Activated naive CD8-positive, alpha-beta T cell treated with anti-CD3 and anti-CD28 coated beads, Interleukin-2, amount 50 U/mL, for 24 hours (primary cell): ENCODE measurements at regions not wholly inside any gene's neighbourhood (a gene's known extent, or its start where the extent isn't known, plus 50 kb on each side); places are given as distances from the start of the nearest gene placed in this dataset.
A peak's percentile ranks its signal among the peaks of the same experiment; 100 is the strongest.

ENCODE experiments used
- ATAC-seq: fragments of 150-1000 bp; cut with Tn5 transposase; one replicate; pipeline ENCODE4 v1.10.0; 2021
- DNase-seq: peaks from one replicate; pipeline ENCODE4 v3.0.0; 2021
- H3K27ac Mint-ChIP-seq: one replicate; pipeline ENCODE4 v1.8.0; 2021; ENCODE audit warnings: mild to moderate bottlenecking, mixed read lengths
- H3K27me3 Mint-ChIP-seq: one replicate; pipeline ENCODE4 v1.8.0; 2021; ENCODE audit warnings: mixed read lengths
- H3K36me3 Mint-ChIP-seq: one replicate; pipeline ENCODE4 v1.8.0; 2021; ENCODE audit warnings: low read depth, mixed read lengths
- H3K4me1 Mint-ChIP-seq: one replicate; pipeline ENCODE4 v1.8.0; 2021; ENCODE audit warnings: mixed read lengths
- H3K4me3 Mint-ChIP-seq: one replicate; pipeline ENCODE4 v1.8.0; 2021; ENCODE audit warnings: mild to moderate bottlenecking, moderate library complexity, mixed read lengths
- H3K9me3 Mint-ChIP-seq: one replicate; pipeline ENCODE4 v1.8.0; 2021; ENCODE audit warnings: mixed read lengths

DNA sequence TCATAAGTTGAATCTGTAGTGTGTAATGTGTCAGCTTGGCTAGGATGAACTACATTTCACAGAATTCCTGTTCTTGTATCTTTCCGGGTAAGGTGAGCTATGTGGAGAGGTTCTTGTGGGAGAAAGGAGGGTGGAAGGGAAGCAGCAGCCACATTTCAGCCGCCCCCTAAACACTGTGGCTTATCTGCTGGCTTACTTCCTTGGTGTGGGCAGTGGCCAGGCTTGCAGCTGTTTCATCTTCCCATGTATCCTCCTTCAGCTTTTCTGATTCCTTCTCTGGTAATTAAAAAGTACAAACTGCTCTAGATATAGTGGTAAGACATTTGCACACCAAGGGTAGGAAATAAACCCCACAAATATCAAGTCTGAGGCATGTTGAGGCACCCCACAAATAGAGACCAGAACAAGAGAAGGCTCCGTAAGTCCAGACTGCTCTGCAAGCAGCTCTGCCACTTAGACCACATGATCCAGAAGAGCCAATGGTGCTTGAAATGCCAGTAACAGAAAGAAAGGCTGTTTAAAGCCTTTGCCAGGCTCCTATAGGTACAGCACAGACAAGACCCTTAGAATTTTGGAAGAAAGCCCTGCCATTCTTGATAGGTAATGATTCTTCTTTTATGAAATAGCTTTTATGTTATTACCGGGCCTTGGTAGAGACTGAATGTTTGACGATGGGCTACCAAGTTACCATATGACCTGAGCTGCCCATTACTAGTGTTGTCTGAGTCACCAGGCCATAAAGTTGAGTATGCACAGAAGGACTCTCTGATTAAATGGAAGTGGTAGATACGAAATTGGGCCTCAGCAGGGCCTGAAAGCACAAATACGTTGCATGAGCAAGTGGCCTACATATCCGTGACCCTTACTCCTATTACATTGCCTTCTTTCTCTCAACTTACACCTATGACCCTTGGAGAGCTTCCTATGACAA lies 215.0 kb upstream of the SGK1 start:
- Mint-ChIP-seq H3K27ac (no peak overlapping the region), H3K36me3 (no peaks in the 10 kb centered on the region), H3K27me3 (no peaks in the 10 kb centered on the region), H3K4me1 (peaks cover 30% of the 10 kb centered on the region), H3K4me3 (no peak overlapping the region), H3K9me3 (peaks cover 3% of the 10 kb centered on the region)
- ATAC-seq: no peak
- no peak for DNase-seq

DNA sequence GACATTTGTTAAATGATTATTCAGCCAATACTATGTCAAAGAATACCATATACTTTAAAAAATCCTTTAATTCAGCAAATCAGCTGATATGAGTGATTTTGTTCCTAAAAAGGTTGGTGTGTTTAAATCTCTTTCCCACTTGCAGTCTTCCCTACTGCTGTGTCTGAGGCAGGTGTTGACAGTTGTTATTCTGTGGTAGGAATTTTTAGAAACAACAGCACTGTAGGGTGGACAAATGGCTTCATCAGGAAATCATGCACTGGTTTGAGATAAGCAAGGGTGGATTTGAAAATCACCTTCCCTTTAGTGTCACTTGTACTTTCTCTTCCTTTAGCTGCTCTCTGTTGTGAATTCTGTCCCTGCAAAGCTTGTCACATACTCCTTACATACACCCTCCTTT lies 213.7 kb upstream of the SGK1 start:
- H3K9me3 Mint-ChIP-seq: peaks cover 3% of the 10 kb centered on the region

DNA sequence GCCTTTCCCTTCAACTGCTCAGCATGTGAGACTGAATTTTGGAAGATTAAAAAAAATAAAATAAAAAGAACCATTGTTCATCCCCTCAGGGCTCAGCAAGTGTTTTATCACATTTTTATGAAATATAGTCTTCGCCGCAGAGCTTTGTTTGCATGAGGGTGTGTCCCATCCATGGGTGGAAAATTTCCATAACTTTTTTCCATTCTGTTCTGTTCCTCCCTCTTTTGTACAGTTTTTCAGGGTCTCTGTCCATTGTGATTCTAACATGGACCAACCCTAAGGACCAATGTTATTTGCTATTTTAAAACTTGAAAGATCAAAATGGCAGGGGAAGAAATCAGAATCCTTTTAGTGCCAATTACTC lies 213.3 kb upstream of the SGK1 start:
- H3K36me3 Mint-ChIP-seq: no peaks in the 10 kb centered on the region
- DNase-seq (no peak), ATAC-seq (no peak)
- H3K9me3 Mint-ChIP-seq: peaks cover 3% of the 10 kb centered on the region
- H3K4me3 Mint-ChIP-seq: no peak overlapping the region
- H3K4me1 Mint-ChIP-seq: peaks cover 30% of the 10 kb centered on the region
- no peak overlapping the region for H3K27ac Mint-ChIP-seq
- H3K27me3 Mint-ChIP-seq: no peaks in the 10 kb centered on the region

More for the DNA sequence above, 213.7 kb upstream of the SGK1 start:
- H3K4me1 Mint-ChIP-seq: peaks cover 30% of the 10 kb centered on the region
- H3K36me3 Mint-ChIP-seq: no peaks in the 10 kb centered on the region
- H3K4me3 Mint-ChIP-seq: no peak overlapping the region
- DNase-seq (no peak), ATAC-seq (no peak)
- no peak overlapping the region for H3K27ac Mint-ChIP-seq
- H3K27me3 Mint-ChIP-seq: no peaks in the 10 kb centered on the region

DNA sequence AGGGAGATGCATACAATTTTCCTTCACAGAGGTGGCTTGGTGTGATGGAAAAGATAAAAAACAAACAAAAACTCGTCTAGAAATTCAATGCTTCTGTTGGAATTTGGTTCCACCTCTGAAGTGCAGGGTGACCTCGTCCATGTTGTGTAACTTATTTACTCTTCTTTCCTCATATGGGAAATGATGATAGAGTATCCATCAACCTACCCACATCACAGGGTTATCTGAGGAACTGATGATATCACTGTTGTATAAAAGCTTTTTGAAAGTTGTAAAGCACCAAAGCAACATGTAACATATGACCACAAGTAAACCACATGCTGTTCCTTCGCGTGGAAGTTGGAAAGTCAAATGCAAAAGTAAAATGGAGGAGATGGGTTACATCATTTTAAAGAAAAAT lies 212.0 kb upstream of the SGK1 start:
- DNase-seq: no peak
- H3K4me1 Mint-ChIP-seq: peaks cover 28% of the 10 kb centered on the region
- peak; percentile 43 for ATAC-seq

DNA sequence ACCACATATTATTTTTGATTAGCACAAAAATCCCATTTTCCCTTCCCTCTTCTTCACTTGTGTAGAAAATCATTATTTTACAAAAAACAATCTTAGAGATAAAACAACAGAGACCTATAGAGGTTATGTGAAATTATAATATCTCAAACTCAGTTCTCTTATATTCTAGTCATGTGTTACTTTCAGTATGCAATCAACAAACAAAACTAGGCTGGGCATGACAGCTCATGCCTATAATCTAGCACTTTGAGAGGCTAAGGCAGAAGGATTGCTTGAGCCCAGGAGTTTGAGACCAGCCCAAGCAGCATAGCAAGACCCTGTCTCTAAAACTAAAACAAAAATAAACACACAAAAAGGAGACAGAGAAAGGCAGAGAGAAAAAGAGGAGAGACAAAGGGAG lies 211.4 kb upstream of the SGK1 start:
- H3K4me1 Mint-ChIP-seq: peaks cover 27% of the 10 kb centered on the region
- no peak for ATAC-seq
- H3K27ac Mint-ChIP-seq: no peak overlapping the region
- H3K27me3 Mint-ChIP-seq: no peaks in the 10 kb centered on the region
- no peak overlapping the region for H3K4me3 Mint-ChIP-seq
- H3K9me3 Mint-ChIP-seq: peaks cover 3% of the 10 kb centered on the region
- DNase-seq: no peak
- no peaks in the 10 kb centered on the region for H3K36me3 Mint-ChIP-seq

More for the DNA sequence above, 212.0 kb upstream of the SGK1 start:
- Mint-ChIP-seq H3K9me3 (peaks cover 3% of the 10 kb centered on the region), H3K4me3 (no peak overlapping the region), H3K36me3 (no peaks in the 10 kb centered on the region), H3K27ac (no peak overlapping the region), H3K27me3 (no peaks in the 10 kb centered on the region)

DNA sequence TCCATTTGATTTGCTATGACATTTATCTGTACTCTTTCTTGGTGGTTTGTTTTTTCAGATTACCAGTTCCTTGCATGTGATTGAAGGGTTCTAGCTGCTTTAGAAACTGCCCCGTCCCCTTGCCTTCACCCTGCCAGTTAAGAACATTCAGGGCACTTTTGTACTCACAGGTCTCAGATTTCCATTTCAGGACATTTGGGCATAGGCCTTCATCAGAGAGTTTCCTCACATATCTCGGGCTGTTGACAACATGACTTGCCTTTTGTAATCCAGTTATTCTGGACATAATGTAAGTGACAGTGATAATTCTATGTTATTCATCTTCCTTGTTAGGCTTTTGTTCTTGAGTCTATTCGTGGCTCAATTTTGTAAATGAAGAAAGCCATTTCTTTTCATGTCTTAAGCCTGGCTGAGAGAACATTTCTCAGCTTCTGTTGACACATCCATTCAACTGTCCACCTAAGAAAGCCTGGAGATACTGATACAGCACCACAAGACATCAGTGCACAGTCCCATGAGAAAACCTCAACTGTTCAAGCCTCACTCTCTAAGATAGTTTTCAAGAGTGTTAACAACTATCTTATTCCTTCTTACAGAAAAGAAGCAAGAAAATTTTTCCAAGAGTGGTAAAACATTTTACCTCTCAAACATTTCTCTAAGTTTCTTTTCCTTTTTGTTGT lies 209.3 kb upstream of the SGK1 start:
- no peak overlapping the region for H3K27ac Mint-ChIP-seq
- H3K4me1 Mint-ChIP-seq: peaks cover 35% of the 10 kb centered on the region
- no peak overlapping the region for H3K4me3 Mint-ChIP-seq
- no peaks in the 10 kb centered on the region for H3K36me3 Mint-ChIP-seq
- DNase-seq: no peak
- no peak for ATAC-seq
- H3K27me3 Mint-ChIP-seq: no peaks in the 10 kb centered on the region
- H3K9me3 Mint-ChIP-seq: peaks cover 3% of the 10 kb centered on the region

DNA sequence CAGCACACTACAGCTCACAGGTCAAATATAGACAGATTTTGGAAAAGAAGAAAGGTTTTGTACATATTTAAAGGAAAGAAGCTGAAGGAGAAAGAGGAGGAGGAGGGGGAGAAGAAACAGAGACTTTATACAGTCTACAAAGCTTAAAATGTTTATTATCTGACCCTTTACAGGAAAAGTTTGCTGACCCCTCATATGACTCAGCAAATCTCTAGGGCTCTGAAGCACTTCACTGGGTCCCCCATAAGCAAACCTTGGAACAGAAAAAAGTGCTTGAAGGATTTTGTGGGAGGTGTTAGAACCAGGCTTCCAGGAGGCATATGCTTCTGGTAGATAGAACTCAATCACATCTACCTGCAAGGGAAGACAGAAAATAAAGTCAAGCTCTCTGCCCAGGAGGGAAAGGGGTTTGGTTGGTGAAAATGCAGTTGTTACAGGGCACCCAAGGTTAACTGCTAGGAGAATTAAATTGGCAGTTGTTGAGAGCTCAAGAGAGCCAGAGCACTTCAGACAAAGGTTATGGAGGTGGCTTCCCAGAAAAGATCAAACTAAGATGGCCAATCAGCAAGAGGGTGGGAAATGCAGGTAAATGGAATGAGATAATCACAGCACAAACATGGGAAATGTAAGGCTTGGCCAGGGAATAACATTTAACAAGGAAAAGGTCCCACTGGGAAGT lies 207.4 kb upstream of the SGK1 start:
- Mint-ChIP-seq H3K36me3 (no peaks in the 10 kb centered on the region), H3K27me3 (no peaks in the 10 kb centered on the region), H3K4me3 (no peak overlapping the region), H3K4me1 (peaks cover 39% of the 10 kb centered on the region), H3K9me3 (peaks cover 3% of the 10 kb centered on the region), H3K27ac (no peak overlapping the region)
- no peak for DNase-seq
- no peak for ATAC-seq

DNA sequence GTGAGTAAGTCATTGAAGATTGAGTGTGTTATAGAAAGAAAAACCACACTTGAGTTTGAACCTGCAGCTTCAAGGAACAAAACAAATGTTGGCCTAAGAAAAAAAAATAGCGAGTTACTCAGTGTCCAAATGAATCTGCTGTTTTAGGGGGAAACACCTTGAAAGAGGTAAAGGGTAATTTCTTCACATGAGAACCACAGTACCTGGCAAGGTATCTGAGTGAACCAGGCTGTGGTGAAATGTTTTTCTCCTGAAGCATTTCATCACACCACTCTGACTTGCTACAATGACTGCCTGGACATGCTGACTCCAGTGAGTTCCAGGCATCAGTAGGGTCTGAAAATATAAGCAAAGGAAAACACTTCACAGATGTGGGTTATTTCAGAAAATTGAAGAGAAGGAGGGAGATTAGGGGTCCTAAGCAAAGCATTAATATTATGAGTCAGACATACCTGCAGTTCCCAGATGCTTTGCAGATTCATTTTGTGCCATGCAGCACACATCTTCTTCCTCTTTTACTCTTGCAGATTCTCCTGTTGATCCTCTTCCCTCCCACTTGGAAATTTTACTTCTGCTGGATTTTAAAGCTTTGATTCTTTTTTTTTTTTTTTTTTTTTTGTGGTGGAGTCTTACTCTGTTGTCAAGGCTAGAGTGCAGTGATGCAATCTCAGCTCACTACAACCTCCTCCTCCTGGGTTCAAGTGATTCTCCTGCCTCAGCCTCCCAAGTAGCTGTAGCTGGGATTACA lies 206.2 kb upstream of the SGK1 start:
- Mint-ChIP-seq H3K36me3 (no peaks in the 10 kb centered on the region), H3K27ac (no peak overlapping the region), H3K27me3 (no peaks in the 10 kb centered on the region), H3K4me1 (peaks cover 39% of the 10 kb centered on the region), H3K9me3 (no peaks in the 10 kb centered on the region), H3K4me3 (no peak overlapping the region)
- no peak for DNase-seq
- ATAC-seq: no peak

DNA sequence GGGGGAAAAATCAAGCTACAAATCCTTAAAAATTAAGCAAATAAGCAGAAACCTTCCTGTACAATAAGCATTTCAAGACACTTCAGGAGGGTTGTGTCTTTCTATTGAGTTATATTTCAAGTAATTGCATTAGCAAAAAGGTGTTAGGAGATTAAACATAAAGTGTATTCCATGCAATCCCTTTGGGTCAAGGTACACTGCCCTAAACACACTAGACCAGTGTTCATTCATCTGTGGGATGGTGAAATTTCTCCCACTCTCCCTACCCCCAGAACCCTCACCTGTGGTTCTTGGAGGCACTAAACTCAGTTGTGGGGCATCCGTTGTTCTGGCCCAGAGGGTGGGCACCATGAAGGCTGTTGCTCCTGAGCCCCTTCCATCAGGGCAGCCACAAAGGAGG lies 205.1 kb upstream of the SGK1 start:
- Mint-ChIP-seq H3K4me1 (peaks cover 44% of the 10 kb centered on the region), H3K27me3 (no peaks in the 10 kb centered on the region), H3K9me3 (no peaks in the 10 kb centered on the region), H3K36me3 (no peaks in the 10 kb centered on the region), H3K27ac (no peak overlapping the region), H3K4me3 (no peak overlapping the region)
- no peak for DNase-seq
- ATAC-seq: no peak

DNA sequence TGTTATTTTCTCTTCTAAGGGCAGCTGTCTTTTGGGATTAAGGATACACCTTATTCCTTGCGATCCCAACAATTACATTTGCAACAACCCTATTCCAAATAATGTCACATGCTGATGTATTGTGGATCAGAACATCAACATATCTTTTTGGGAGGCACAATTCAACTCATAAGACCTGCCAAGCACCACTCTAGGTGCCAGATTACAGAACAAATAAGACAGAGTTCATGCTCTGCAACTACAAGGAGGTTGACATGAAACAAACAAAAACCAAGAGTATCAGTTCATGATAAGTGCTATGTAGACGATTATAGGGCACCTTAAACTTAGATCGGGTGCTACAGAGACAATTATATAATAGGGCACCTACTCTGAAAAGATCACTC lies 203.2 kb upstream of the SGK1 start:
- no peak for ATAC-seq
- Mint-ChIP-seq H3K36me3 (no peaks in the 10 kb centered on the region), H3K9me3 (no peaks in the 10 kb centered on the region), H3K4me3 (no peak overlapping the region), H3K27ac (no peak overlapping the region), H3K4me1 (peaks cover 50% of the 10 kb centered on the region), H3K27me3 (no peaks in the 10 kb centered on the region)
- no peak for DNase-seq

DNA sequence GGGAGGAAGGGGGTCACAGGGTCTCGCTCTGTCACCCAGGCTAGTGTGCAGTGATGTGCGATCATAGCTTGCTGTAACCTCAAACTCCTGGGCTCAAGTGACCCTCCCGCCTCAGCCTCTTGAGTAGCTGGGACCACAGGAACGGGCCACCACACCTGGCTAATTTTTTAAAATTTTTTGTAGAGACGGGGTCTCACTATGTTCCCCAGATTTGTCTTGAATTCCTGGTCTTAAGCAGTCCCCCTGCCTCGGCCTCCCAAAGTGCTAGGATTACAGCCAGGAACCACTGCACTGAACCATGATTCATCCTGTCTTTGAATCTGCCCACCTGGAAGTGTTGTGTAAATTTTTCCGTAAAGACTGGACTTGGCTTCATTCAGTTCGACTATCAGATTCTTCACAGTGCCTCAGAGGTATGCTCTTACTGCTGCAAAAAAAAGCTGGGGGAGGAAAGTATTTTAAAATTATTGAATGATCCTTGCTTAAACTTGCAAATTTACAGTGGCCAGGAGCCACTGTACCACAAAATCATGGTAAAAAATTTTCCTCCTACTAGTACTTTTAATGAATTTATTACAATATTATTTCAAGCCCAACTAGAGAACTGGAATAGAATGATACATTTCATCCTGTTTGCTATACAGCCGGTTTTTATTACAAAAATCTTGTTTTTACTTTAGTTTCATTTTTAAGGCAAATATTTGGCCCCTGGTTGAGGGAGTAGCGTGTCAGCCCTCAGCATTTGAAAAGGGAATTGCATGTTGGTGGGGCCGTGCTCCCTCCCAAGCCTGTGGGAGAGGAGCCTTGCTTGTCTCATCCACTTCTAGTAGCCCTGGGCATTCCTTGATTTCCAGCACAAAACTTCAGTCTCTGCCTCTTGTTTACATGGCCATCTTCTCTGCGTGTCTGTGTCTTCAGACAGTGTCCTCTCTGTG lies 202.5 kb upstream of the SGK1 start:
- no peaks in the 10 kb centered on the region for H3K9me3 Mint-ChIP-seq
- no peak for DNase-seq
- peaks cover 50% of the 10 kb centered on the region for H3K4me1 Mint-ChIP-seq
- no peak overlapping the region for H3K4me3 Mint-ChIP-seq
- no peaks in the 10 kb centered on the region for H3K27me3 Mint-ChIP-seq
- ATAC-seq: peak; percentile 44
- H3K27ac Mint-ChIP-seq: no peak overlapping the region
- H3K36me3 Mint-ChIP-seq: no peaks in the 10 kb centered on the region

DNA sequence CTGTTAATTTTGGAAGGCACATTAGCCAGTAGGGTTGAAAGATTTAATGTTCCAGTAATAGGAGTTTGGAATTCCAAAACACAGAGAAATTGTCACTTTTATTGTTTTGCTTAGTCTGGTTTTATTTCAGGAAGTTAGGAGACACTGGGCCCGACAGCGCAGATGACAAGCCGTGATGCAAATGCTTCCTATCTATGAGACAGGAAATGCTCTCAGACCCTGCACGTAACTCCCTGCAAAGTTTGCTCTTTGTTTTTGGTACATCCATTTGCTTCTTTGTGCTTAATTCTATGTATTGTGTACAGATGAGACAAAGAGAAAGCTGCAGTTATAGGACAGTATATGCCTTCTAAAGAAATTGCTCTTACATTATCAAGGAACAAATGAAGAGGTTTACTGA lies 201.6 kb upstream of the SGK1 start:
- peaks cover 45% of the 10 kb centered on the region for H3K4me1 Mint-ChIP-seq
- no peaks in the 10 kb centered on the region for H3K36me3 Mint-ChIP-seq
- H3K27ac Mint-ChIP-seq: peak overlapping the region; percentile 67
- ATAC-seq (peak; percentile 58), DNase-seq (peak; percentile 28)
- no peaks in the 10 kb centered on the region for H3K9me3 Mint-ChIP-seq
- peak overlapping the region; percentile 49 for H3K4me3 Mint-ChIP-seq
- H3K27me3 Mint-ChIP-seq: no peaks in the 10 kb centered on the region

DNA sequence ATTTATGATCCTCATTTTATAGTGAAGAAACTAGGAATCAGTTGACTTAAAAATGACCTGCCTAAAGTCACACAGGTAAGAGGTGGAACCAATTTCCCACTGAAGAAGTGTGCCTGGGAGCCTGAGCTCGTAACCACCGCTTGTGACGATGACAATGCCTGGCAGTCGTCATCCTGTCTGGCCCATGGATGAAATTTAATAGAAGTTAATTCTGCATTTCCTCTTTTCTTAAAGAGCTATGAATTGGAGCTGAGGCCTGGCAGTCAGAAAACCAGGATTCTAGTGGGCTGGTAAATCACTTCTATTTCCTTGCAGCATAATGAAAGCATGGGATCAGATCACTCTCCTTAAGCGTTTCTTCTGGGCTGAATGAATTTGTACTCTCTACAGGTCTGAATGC lies 200.0 kb upstream of the SGK1 start:
- Mint-ChIP-seq H3K27ac (no peak overlapping the region), H3K27me3 (no peaks in the 10 kb centered on the region), H3K4me1 (peaks cover 32% of the 10 kb centered on the region), H3K9me3 (no peaks in the 10 kb centered on the region), H3K36me3 (no peaks in the 10 kb centered on the region), H3K4me3 (no peak overlapping the region)
- DNase-seq (no peak), ATAC-seq (no peak)
